IMR-90 (cell line): ENCODE measurements at regions not wholly inside any gene's neighbourhood (a gene's known extent, or its start where the extent isn't known, plus 50 kb on each side); places are given as distances from the start of the nearest gene placed in this dataset.
A peak's percentile ranks its signal among the peaks of the same experiment; 100 is the strongest.

Source experiments
- ATAC-seq: fragments of 200-7000 bp; cut with Tn5 transposase; 2 replicates; pipeline ENCODE4 v1.9.1; 2020; ENCODE audit warnings: low read depth, mild to moderate bottlenecking, moderate library complexity
- BruUV-seq: library from RNA; stranded (reverse); fragments of 400-500 nt; replicated peaks from 2 replicates; lab custom pipeline; 2021; lab: Mats Ljungman, UMichigan
- CTCF ChIA-PET: fragments of 300-600 bp; formaldehyde crosslinking; extraction: SDS; loops from one replicate; lab custom pipeline; 2021; ENCODE audit warnings: antibody characterized with exemption; lab: Yijun Ruan, JAX
- POLR2A ChIA-PET: fragments of 300-600 bp; sonication (Branson Sonifier 250); formaldehyde crosslinking; loops from one replicate; lab custom pipeline; 2022; ENCODE audit warnings: antibody characterized with exemption; ENCODE audit not compliant: unreplicated experiment; lab: Charles Lee
- DNase-seq: peaks from one replicate; pipeline ENCODE4 v3.0.0; 2013
- H2AFZ ChIP-seq: replicated peaks from 2 replicates; pipeline ENCODE3; 2013; ENCODE audit warnings: low read length, mild to moderate bottlenecking; ENCODE audit not compliant: poor library complexity
- H2AK5ac ChIP-seq: 2 replicates; pipeline ENCODE4 v1.6.1; 2013; ENCODE audit warnings: low read depth, low read length, inconsistent platforms
- H2AK9ac ChIP-seq: replicated peaks from 2 replicates; pipeline ENCODE3; 2013; ENCODE audit warnings: mild to moderate bottlenecking, low read depth, low read length, moderate library complexity; ENCODE audit not compliant: poor library complexity
- H2BK120ac ChIP-seq: 2 replicates; pipeline ENCODE4 v1.6.1; 2013; ENCODE audit warnings: low read depth, low read length, inconsistent platforms
- H2BK15ac ChIP-seq: 3 replicates; pipeline ENCODE4 v1.6.1; 2013; ENCODE audit warnings: low read depth, low read length, inconsistent platforms
- H2BK20ac ChIP-seq: 2 replicates; pipeline ENCODE4 v1.6.1; 2013; ENCODE audit warnings: low read depth, mild to moderate bottlenecking, inconsistent platforms, low read length, moderate library complexity
- H2BK5ac ChIP-seq: 2 replicates; pipeline ENCODE4 v1.6.1; 2013; ENCODE audit warnings: mild to moderate bottlenecking, low read depth, low read length, inconsistent platforms; ENCODE audit not compliant: poor library complexity, severe bottlenecking
- H3K14ac ChIP-seq: replicated peaks from 2 replicates; pipeline ENCODE4 v1.6.1; 2013; ENCODE audit warnings: low read depth, low read length, inconsistent platforms
- H3K18ac ChIP-seq: 2 replicates; pipeline ENCODE4 v1.6.1; 2013; ENCODE audit warnings: low read depth, low read length, control low read depth
- H3K23ac ChIP-seq: 2 replicates; pipeline ENCODE4 v1.6.1; 2013; ENCODE audit warnings: low read depth, low read length, inconsistent platforms
- H3K27ac ChIP-seq: 2 replicates; pipeline ENCODE4 v1.5.1; 2013; ENCODE audit warnings: mild to moderate bottlenecking, control low read depth, low read length; ENCODE audit not compliant: insufficient read depth
- H3K27me3 ChIP-seq: 2 replicates; pipeline ENCODE4 v1.6.1; 2013; ENCODE audit warnings: low read length; ENCODE audit not compliant: control insufficient read depth, insufficient read depth
- H3K36me3 ChIP-seq: 2 replicates; pipeline ENCODE4 v1.6.1; 2013; ENCODE audit warnings: low read length, mixed read lengths; ENCODE audit not compliant: control insufficient read depth, insufficient read depth
- H3K4ac ChIP-seq: 2 replicates; pipeline ENCODE4 v1.6.1; 2013; ENCODE audit warnings: low read depth, low read length, inconsistent platforms
- H3K4me1 ChIP-seq: 2 replicates; pipeline ENCODE4 v1.6.1; 2013; ENCODE audit warnings: low read length, mixed read lengths; ENCODE audit not compliant: control insufficient read depth, insufficient read depth
- H3K4me2 ChIP-seq: 2 replicates; pipeline ENCODE4 v1.6.1; 2013; ENCODE audit warnings: low read depth, mild to moderate bottlenecking, control low read depth, low read length, moderate library complexity
- H3K4me3 ChIP-seq: 2 replicates; pipeline ENCODE4 v1.5.1; 2013; ENCODE audit warnings: low read depth, mild to moderate bottlenecking, control low read depth, low read length, moderate library complexity; ENCODE audit not compliant: insufficient read depth
- H3K56ac ChIP-seq: 2 replicates; pipeline ENCODE4 v1.6.1; 2013; ENCODE audit warnings: low read length, inconsistent platforms; ENCODE audit not compliant: insufficient read depth; ENCODE audit errors: extremely low read depth
- H3K79me1 ChIP-seq, 2 experiments: 2 replicates each; pipeline ENCODE4 v1.6.1; 2013; ENCODE audit warnings: low read length in 2 of 2, inconsistent platforms in 1 of 2, low read depth in 1 of 2
- H3K9ac ChIP-seq: 2 replicates; pipeline ENCODE4 v1.6.1; 2013; ENCODE audit warnings: low read depth, low read length, control low read depth
- H3K9me1 ChIP-seq: 2 replicates; pipeline ENCODE4 v1.6.1; 2013; ENCODE audit warnings: low read length, inconsistent platforms; ENCODE audit not compliant: insufficient read depth
- H3K9me3 ChIP-seq: 2 replicates; pipeline ENCODE4 v1.6.1; 2013; ENCODE audit warnings: low read length; ENCODE audit not compliant: control insufficient read depth, insufficient read depth
- H4K20me1 ChIP-seq: 2 replicates; pipeline ENCODE4 v1.6.1; 2013; ENCODE audit warnings: low read length, inconsistent platforms; ENCODE audit not compliant: insufficient read depth
- H4K5ac ChIP-seq: 2 replicates; pipeline ENCODE4 v1.6.1; 2013; ENCODE audit warnings: mild to moderate bottlenecking, low read depth, low read length, control low read depth
- H4K8ac ChIP-seq, 2 experiments: 2 replicates each; pipeline ENCODE4 v1.6.1; 2013; ENCODE audit warnings: low read depth in 2 of 2, low read length in 2 of 2, control low read depth in 1 of 2, inconsistent platforms in 1 of 2
- H4K91ac ChIP-seq: 2 replicates; pipeline ENCODE4 v1.6.1; 2013; ENCODE audit warnings: low read depth, low read length, inconsistent platforms; ENCODE audit not compliant: insufficient read depth
- BHLHE40 ChIP-seq: fragments of 150-350 bp; IDR thresholded peaks from 2 replicates; pipeline ENCODE4 v1.6.1; 2016; ENCODE audit warnings: mild to moderate bottlenecking, low read depth, low read length
- CEBPB ChIP-seq: IDR thresholded peaks from 2 replicates; pipeline ENCODE4 v1.6.1; 2012; ENCODE audit warnings: low read depth, low read length, improper control_type of control experiment
- CHD1 ChIP-seq: IDR thresholded peaks from 2 replicates; pipeline ENCODE4 v1.6.1; 2012; ENCODE audit warnings: low read depth, low read length, improper control_type of control experiment
- ELK1 ChIP-seq: fragments of 150-350 bp; IDR thresholded peaks from 2 replicates; pipeline ENCODE4 v1.6.1; 2016; ENCODE audit warnings: low read depth, mild to moderate bottlenecking, low read length, moderate library complexity, borderline replicate concordance
- MAFK ChIP-seq: IDR thresholded peaks from 2 replicates; pipeline ENCODE4 v1.6.1; 2012; ENCODE audit warnings: low read depth, low read length, improper control_type of control experiment
- MAZ ChIP-seq: IDR thresholded peaks from 2 replicates; pipeline ENCODE4 v1.6.1; 2012; ENCODE audit warnings: low read depth, mild to moderate bottlenecking, low read length, improper control_type of control experiment, moderate library complexity, borderline replicate concordance
- MXI1 ChIP-seq: IDR thresholded peaks from 2 replicates; pipeline ENCODE4 v1.6.1; 2012; ENCODE audit warnings: low read depth, mild to moderate bottlenecking, low read length, moderate library complexity, borderline replicate concordance
- POLR2A ChIP-seq: IDR thresholded peaks from 2 replicates; pipeline ENCODE4 v1.6.1; 2012; ENCODE audit warnings: mild to moderate bottlenecking, low read depth, low read length
- RAD21 ChIP-seq: IDR thresholded peaks from 2 replicates; pipeline ENCODE4 v1.6.1; 2012; ENCODE audit warnings: low read length, improper control_type of control experiment
- RCOR1 ChIP-seq: IDR thresholded peaks from 2 replicates; pipeline ENCODE4 v1.6.1; 2012; ENCODE audit warnings: mild to moderate bottlenecking, low read length, improper control_type of control experiment; ENCODE audit not compliant: insufficient replicate concordance
- RFX5 ChIP-seq: IDR thresholded peaks from 2 replicates; pipeline ENCODE4 v1.8.0; 2012; ENCODE audit warnings: low read depth, mild to moderate bottlenecking, low read length, moderate library complexity
- SMC3 ChIP-seq: fragments of 150-350 bp; IDR thresholded peaks from 2 replicates; pipeline ENCODE4 v1.6.1; 2016; ENCODE audit warnings: low read depth, mild to moderate bottlenecking, antibody characterized with exemption, low read length, moderate library complexity
- WGBS, 2 experiments: methylation state at CpG; one replicate each; pipeline versions ENCODE4 v1.1.5 to v1.1.7; 2013; ENCODE audit warnings: missing lambda C conversion rate in 2 of 2; ENCODE audit not compliant: insufficient read length in 1 of 2; ENCODE audit errors: extremely low coverage in 2 of 2; 5-methylcytosine and 5-hydroxymethylcytosine counted together
- dilution Hi-C: fragments of 300-500 bp; cut with HindIII; formaldehyde crosslinking; loops from one replicate; pipeline ENCODE4 v1.14.3; 2018; ENCODE audit warnings: low sequenced_read_pairs; ENCODE audit not compliant: unreplicated experiment
- in situ Hi-C: fragments of 300-500 bp; cut with MboI; formaldehyde crosslinking; loops from 3 replicates; pipeline ENCODE4 v1.14.3; 2019; ENCODE audit warnings: low sequenced_read_pairs, inconsistent platforms, mixed read lengths
- intact Hi-C: fragments of 100-400 bp; cut with micrococcal nuclease; formaldehyde crosslinking; loops from 2 replicates; pipeline ENCODE4 v1.10.0; 2022
- TF ChIP-seq, protein P1 (sequence below): conservative IDR thresholded peaks from 2 replicates; pipeline ENCODE4 v1.5.1; 2012; ENCODE audit warnings: mild to moderate bottlenecking, low read depth, low read length, improper control_type of control experiment
- TF ChIP-seq, protein P2 (sequence below): fragments of 150-350 bp; IDR thresholded peaks from 2 replicates; pipeline ENCODE4 v1.6.1; 2017; ENCODE audit warnings: mild to moderate bottlenecking, antibody characterized with exemption, low read length, low read depth

DNA sequence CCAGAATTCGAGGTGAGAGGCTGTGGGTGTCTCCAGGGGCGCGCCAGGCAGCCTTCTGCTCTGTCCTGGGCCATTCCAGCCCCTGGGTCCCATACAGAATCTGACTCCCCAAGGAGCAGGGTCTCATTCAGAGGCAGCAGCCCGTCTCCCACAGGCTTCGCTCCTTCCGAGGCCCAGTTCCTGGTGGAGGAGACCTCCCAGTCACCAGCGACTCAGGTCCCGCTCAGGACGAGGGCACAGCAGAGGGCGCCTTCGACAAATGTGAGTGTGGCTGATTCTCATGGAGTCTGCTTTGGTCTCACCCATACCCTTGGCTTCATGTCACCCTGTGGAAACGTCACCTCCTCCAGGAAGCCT, 81.8 kb upstream of the GPR26 start:
- Histone ChIP-seq H4K8ac (no peak overlapping the region), H2AFZ (peak overlapping the region; percentile 11), H3K9me3 (peaks cover 6% of the 10 kb centered on the region; the same call in 1 of the 2 replicates), H2BK120ac (no peak overlapping the region), H3K9me1 (no peaks in the 10 kb centered on the region), H2BK5ac (no peak overlapping the region), H3K56ac (no peak overlapping the region), H2BK20ac (no peak overlapping the region), H3K36me3 (no peaks in the 10 kb centered on the region), H3K27me3 (no peaks in the 10 kb centered on the region), H3K4ac (no peak overlapping the region), H4K91ac (no peak overlapping the region), H2AK9ac (no peak overlapping the region), H3K4me1 (no peaks in the 10 kb centered on the region), H3K9ac (no peak overlapping the region), H3K4me3 (no peak overlapping the region), H2AK5ac (no peak overlapping the region), H2BK15ac (no peak overlapping the region), H3K18ac (no peak overlapping the region), H4K20me1 (no peaks in the 10 kb centered on the region), H3K14ac (no peak overlapping the region), H3K79me1 (no peaks in the 10 kb centered on the region), H4K5ac (no peak overlapping the region), H3K4me2 (no peak overlapping the region), H3K27ac (no peak overlapping the region), H3K23ac (no peak overlapping the region)
- no TSS peak for BruUV-seq
- ChIA-PET CTCF (no interaction called here), POLR2A (no interaction called here)
- TF ChIP-seq RFX5 (no peak), MAFK (no peak), RCOR1 (no peak), MXI1 (no peak), ELK1 (no peak), CHD1 (no peak), BHLHE40 (no peak), CEBPB (no peak), SMC3 (no peak), RAD21 (no peak), POLR2A (no peak), MAZ (no peak)
- TF ChIP-seq, protein P1, sequence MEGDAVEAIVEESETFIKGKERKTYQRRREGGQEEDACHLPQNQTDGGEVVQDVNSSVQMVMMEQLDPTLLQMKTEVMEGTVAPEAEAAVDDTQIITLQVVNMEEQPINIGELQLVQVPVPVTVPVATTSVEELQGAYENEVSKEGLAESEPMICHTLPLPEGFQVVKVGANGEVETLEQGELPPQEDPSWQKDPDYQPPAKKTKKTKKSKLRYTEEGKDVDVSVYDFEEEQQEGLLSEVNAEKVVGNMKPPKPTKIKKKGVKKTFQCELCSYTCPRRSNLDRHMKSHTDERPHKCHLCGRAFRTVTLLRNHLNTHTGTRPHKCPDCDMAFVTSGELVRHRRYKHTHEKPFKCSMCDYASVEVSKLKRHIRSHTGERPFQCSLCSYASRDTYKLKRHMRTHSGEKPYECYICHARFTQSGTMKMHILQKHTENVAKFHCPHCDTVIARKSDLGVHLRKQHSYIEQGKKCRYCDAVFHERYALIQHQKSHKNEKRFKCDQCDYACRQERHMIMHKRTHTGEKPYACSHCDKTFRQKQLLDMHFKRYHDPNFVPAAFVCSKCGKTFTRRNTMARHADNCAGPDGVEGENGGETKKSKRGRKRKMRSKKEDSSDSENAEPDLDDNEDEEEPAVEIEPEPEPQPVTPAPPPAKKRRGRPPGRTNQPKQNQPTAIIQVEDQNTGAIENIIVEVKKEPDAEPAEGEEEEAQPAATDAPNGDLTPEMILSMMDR, result no peak
- TF ChIP-seq, protein P2, sequence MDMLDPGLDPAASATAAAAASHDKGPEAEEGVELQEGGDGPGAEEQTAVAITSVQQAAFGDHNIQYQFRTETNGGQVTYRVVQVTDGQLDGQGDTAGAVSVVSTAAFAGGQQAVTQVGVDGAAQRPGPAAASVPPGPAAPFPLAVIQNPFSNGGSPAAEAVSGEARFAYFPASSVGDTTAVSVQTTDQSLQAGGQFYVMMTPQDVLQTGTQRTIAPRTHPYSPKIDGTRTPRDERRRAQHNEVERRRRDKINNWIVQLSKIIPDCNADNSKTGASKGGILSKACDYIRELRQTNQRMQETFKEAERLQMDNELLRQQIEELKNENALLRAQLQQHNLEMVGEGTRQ, result no peak
- DNase-seq (no peak), ATAC-seq (no peak)
- intact Hi-C loops, result no loop called here
- dilution Hi-C loops, result no loop called here
- in situ Hi-C loops, result loop anchor here (10.0 kb wide), 2 partner anchors 380 to 800 kb away; no protein-coding TSS in a partner anchor
- WGBS, 2 experiments, result 0% methylated on average over 1 of the region's 12 CpGs; no CpG with 5 or more reads in 1 of the 2 experiments
